Neural cell (in vitro differentiated cells): ENCODE measurements at regions not wholly inside any gene's neighbourhood (a gene's known extent, or its start where the extent isn't known, plus 50 kb on each side); places are given as distances from the start of the nearest gene placed in this dataset.
A peak's percentile ranks its signal among the peaks of the same experiment; 100 is the strongest.

Experiments
- H2AFZ ChIP-seq: fragments of 200-600, 300-800 bp; sonication (generic), shearing (Covaris generic); 2 replicates; pipeline ENCODE4 v1.6.0; 2014; ENCODE audit warnings: low read depth, mild to moderate bottlenecking, antibody characterized with exemption, low read length, moderate library complexity
- H3F3A ChIP-seq: fragments of 200-600 bp; shearing (Covaris generic); 2 replicates; pipeline ENCODE4 v1.6.1; 2016; ENCODE audit warnings: mild to moderate bottlenecking, moderate library complexity, mixed read lengths, antibody characterized with exemption, low read length; ENCODE audit not compliant: insufficient read depth, poor library complexity, severe bottlenecking
- H3K27ac ChIP-seq: fragments of 200-600, 300-800 bp; sonication (generic), shearing (Covaris generic); 2 replicates; pipeline ENCODE4 v1.5.1; 2014; ENCODE audit warnings: mild to moderate bottlenecking, low read length, moderate library complexity
- H3K27me3 ChIP-seq: fragments of 300-800, 200-600 bp; sonication (generic), shearing (Covaris generic); 2 replicates; pipeline ENCODE4 v1.6.0; 2014; ENCODE audit warnings: mild to moderate bottlenecking, low read depth, low read length, moderate library complexity; ENCODE audit not compliant: insufficient read depth
- H3K36me3 ChIP-seq: fragments of 300-800, 200-600 bp; sonication (generic), shearing (Covaris generic); 2 replicates; pipeline ENCODE4 v1.5.1; 2014; ENCODE audit warnings: mild to moderate bottlenecking, antibody characterized with exemption, low read length, moderate library complexity; ENCODE audit not compliant: insufficient read depth
- H3K4me2 ChIP-seq: fragments of 300-800, 200-600 bp; sonication (generic), shearing (Covaris generic); 2 replicates; pipeline ENCODE4 v1.6.0; 2014; ENCODE audit warnings: mild to moderate bottlenecking, low read length
- H3K4me3 ChIP-seq: fragments of 300-800, 200-600 bp; sonication (generic), shearing (Covaris generic); 2 replicates; pipeline ENCODE4 v1.5.1; 2014; ENCODE audit warnings: mild to moderate bottlenecking, low read length, moderate library complexity
- H3K79me2 ChIP-seq: fragments of 200-600 bp; shearing (Covaris generic); replicated peaks from 2 replicates; pipeline ENCODE4 v1.6.0; 2014; ENCODE audit warnings: mild to moderate bottlenecking, low read length, moderate library complexity; ENCODE audit not compliant: insufficient read depth
- H3K9ac ChIP-seq: fragments of 300-800, 200-600 bp; sonication (generic), shearing (Covaris generic); 2 replicates; pipeline ENCODE4 v1.6.1; 2016; ENCODE audit warnings: mild to moderate bottlenecking, low read length, mixed read lengths
- H3K9me2 ChIP-seq: fragments of 200-600 bp; shearing (Covaris generic); 2 replicates; pipeline ENCODE4 v1.6.1; 2016; ENCODE audit warnings: mild to moderate bottlenecking, low read length, mixed read lengths; ENCODE audit not compliant: insufficient read depth
- H3K9me3 ChIP-seq: fragments of 200-600, 300-800 bp; sonication (generic), shearing (Covaris generic); 2 replicates; pipeline ENCODE4 v1.6.1; 2016; ENCODE audit warnings: mild to moderate bottlenecking, mixed run types, low read length, moderate library complexity, mixed read lengths
- H4K20me1 ChIP-seq: fragments of 200-600 bp; shearing (Covaris generic); 2 replicates; pipeline ENCODE4 v1.6.1; 2016; ENCODE audit warnings: mild to moderate bottlenecking, mixed run types; ENCODE audit not compliant: insufficient read depth
- CTCF ChIP-seq: fragments of 450-650 bp; IDR thresholded peaks from 2 replicates; pipeline ENCODE4 v1.5.1; 2014; ENCODE audit warnings: antibody characterized with exemption, mild to moderate bottlenecking, moderate library complexity; ENCODE audit not compliant: poor library complexity, severe bottlenecking
- EP300 ChIP-seq: fragments of 450-650 bp; conservative IDR thresholded peaks from 2 replicates; pipeline ENCODE4 v1.6.1; 2014; ENCODE audit warnings: antibody characterized with exemption, mild to moderate bottlenecking, moderate library complexity; ENCODE audit not compliant: poor library complexity, severe bottlenecking
- EZH2 ChIP-seq: fragments of 200-600, 300-800 bp; shearing (Covaris generic), sonication (generic); IDR thresholded peaks from 2 replicates; pipeline ENCODE4 v1.6.1; 2014; ENCODE audit warnings: antibody characterized with exemption, low read length, borderline replicate concordance, mild to moderate bottlenecking; ENCODE audit not compliant: insufficient read depth, poor library complexity, severe bottlenecking
- MXI1 ChIP-seq: fragments of 450-650 bp; conservative IDR thresholded peaks from 2 replicates; pipeline ENCODE4 v1.6.1; 2014; ENCODE audit warnings: antibody characterized with exemption, mild to moderate bottlenecking; ENCODE audit not compliant: poor library complexity, severe bottlenecking
- RAD21 ChIP-seq: fragments of 450-650 bp; conservative IDR thresholded peaks from 2 replicates; pipeline ENCODE4 v1.6.1; 2014; ENCODE audit warnings: antibody characterized with exemption, mild to moderate bottlenecking, moderate library complexity
- REST ChIP-seq: IDR thresholded peaks from 2 replicates; pipeline ENCODE4 v1.6.1; 2012; ENCODE audit warnings: borderline replicate concordance
- SMC3 ChIP-seq: fragments of 450-650 bp; conservative IDR thresholded peaks from 2 replicates; pipeline ENCODE4 v1.6.1; 2014; ENCODE audit warnings: antibody characterized with exemption, mild to moderate bottlenecking, moderate library complexity; ENCODE audit not compliant: poor library complexity

- TF ChIP-seq MXI1 (no peak), REST (no peak), SMC3 (no peak), EP300 (no peak), EZH2 (no peak), CTCF (no peak)
- Histone ChIP-seq H3K4me3 (no peak overlapping the region), H4K20me1 (no peaks in the 10 kb centered on the region), H3K9me3 (no peaks in the 10 kb centered on the region), H3K27ac (no peak overlapping the region), H3F3A (no peaks in the 10 kb centered on the region), H3K36me3 (no peaks in the 10 kb centered on the region), H3K9ac (no peak overlapping the region), H3K27me3 (no peaks in the 10 kb centered on the region), H2AFZ (no peak overlapping the region), H3K79me2 (no peaks in the 10 kb centered on the region), H3K4me2 (no peak overlapping the region), H3K9me2 (no peaks in the 10 kb centered on the region)
Observed at GRCh38 chr7:86916277-86916825, 143.1 kb downstream of the ELAPOR2 start.

- TF ChIP-seq CTCF (peak; percentile 50), RAD21 (peak; percentile 39), SMC3 (peak; percentile 58), EZH2 (no peak)
- H4K20me1 ChIP-seq, result no peaks in the 10 kb centered on the region
- no peak overlapping the region for H3K27ac ChIP-seq
- no peaks in the 10 kb centered on the region for H3F3A ChIP-seq
- no peaks in the 10 kb centered on the region for H3K9me2 ChIP-seq
- H3K9me3 ChIP-seq, result no peaks in the 10 kb centered on the region
- no peak overlapping the region for H3K9ac ChIP-seq
- no peak overlapping the region for H3K4me2 ChIP-seq
- no peak overlapping the region for H2AFZ ChIP-seq
- H3K4me3 ChIP-seq, result no peak overlapping the region
- H3K79me2 ChIP-seq, result no peaks in the 10 kb centered on the region
- H3K27me3 ChIP-seq, result no peaks in the 10 kb centered on the region
- H3K36me3 ChIP-seq, result no peaks in the 10 kb centered on the region
Observed at GRCh38 chr7:86914551-86914950, 144.9 kb downstream of the ELAPOR2 start.
